ENCODE measurements at regions not wholly inside any gene's neighbourhood (a gene's known extent, or its start where the extent isn't known, plus 50 kb on each side); places are given as distances from the start of the nearest gene placed in this dataset.

- Histone ChIP-seq H3K27me3 (ENCODE audit: low read depth) (0 out of 2 replicates have a peak, but pooled peaks cover 4% of the 10 kb centered on the region), H3K9me3 (no peaks in the 10 kb centered on the region), H3K36me3 (replicated peaks) (no peaks in the 10 kb centered on the region), H3K4me1 (no peaks in the 10 kb centered on the region), H3K4me3 (no peak overlapping the region)
- no peak for DNase-seq (ENCODE audit: low spot score in 2 of 2)
- in situ Hi-C loops (cut with MboI; ENCODE audit: low sequenced_read_pairs): no loop called here
Measured at GRCh38 chr10:78803710-78804109, 265.1 kb upstream of the ZMIZ1 start.

DNA sequence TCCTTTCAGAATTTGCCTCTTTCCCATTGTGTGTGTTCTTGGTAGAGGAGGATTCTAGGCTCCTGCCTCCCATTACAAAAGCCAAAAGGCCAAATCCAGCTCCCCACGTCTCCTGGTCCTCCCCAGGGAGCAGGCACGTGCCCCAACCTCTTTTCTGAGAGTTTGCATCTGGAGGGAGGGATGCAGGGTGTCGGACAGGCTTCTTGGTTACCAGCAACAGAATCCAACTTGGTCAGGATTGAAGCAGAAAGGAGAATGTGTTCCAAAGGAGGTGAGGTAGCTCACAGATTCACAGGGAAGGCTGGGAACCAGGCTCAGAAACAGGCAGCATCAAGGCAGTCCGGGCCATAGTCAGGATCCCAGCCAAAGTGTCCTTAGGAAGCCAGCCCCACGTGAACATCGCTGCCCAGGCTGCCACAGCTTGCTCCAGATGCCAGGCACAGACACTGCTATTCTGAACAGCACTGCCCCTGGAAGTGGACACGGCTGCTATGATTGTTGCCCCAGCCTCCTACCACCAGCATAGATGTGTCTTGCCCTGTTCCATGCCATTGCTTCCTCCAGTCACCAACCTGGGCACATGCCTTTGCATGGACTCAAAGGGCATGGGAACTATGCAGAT is 264.2 kb upstream of the ZMIZ1 start:
- no peaks in the 10 kb centered on the region for H3K36me3 ChIP-seq (replicated peaks)
- H3K27me3 ChIP-seq (ENCODE audit: low read depth): 0 out of 2 replicates have a peak, but pooled peaks cover 4% of the 10 kb centered on the region
- no peak for DNase-seq (ENCODE audit: low spot score in 2 of 2)
- no peaks in the 10 kb centered on the region for H3K4me1 ChIP-seq
- in situ Hi-C loops (cut with MboI; ENCODE audit: low sequenced_read_pairs): no loop called here
- no peak overlapping the region for H3K4me3 ChIP-seq
- no peaks in the 10 kb centered on the region for H3K9me3 ChIP-seq

DNA sequence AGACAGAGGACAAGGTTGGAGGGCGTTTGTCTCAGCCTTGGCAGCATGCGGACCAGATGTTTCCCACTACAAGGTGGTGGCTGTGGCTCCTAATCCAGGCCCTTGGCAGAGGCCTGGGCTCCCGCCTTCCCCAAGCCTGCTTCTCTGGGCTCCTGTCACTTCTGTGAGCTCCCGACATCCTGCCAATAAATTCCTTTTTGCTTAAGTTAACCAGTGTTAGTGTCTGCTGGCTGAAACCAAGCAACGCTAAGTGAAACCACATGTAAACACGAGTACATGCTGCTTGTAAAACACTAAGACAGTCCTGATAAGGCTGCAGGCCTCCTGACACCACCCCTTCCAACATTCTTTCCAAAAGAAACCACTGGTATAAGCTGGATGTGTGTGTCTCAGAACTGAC is 263.6 kb upstream of the ZMIZ1 start:
- DNase-seq (ENCODE audit: low spot score in 2 of 2): no peak
- Histone ChIP-seq H3K4me3 (no peak overlapping the region), H3K27me3 (ENCODE audit: low read depth) (0 out of 2 replicates have a peak, but pooled peaks cover 4% of the 10 kb centered on the region), H3K4me1 (no peaks in the 10 kb centered on the region), H3K9me3 (no peaks in the 10 kb centered on the region), H3K36me3 (replicated peaks) (no peaks in the 10 kb centered on the region)
- in situ Hi-C loops (cut with MboI; ENCODE audit: low sequenced_read_pairs): no loop called here

DNA sequence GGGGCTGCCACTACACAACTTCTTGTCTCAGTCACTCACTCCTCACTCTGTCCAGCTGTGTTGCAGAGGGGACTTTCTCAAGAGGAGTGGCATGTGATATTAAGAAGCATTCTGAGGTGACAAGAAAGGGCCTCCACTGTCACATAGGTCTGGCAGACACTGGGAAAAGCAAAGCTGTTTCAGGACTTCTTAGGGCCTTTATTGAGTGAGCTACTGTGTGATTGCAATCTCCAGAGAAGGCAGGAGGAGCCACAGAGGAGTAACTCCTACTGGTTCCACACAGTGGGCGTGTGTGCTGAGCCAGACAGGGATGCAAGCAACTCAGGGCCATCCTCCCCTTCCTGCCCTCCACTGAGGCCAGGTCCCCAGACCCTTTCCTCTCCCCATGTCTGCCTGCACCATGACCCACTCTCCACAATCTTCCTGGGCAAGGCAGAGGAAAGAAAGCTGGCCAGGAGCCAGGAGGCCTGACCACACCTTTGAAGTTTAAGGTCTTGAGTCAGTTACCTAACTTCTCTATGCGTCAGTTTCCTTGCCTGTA is 262.0 kb upstream of the ZMIZ1 start:
- H3K4me3 ChIP-seq: no peak overlapping the region
- no peak for DNase-seq (ENCODE audit: low spot score in 2 of 2)
- in situ Hi-C loops (cut with MboI; ENCODE audit: low sequenced_read_pairs): no loop called here
- H3K9me3 ChIP-seq: no peaks in the 10 kb centered on the region
- no peaks in the 10 kb centered on the region for H3K4me1 ChIP-seq
- no peaks in the 10 kb centered on the region for H3K36me3 ChIP-seq (replicated peaks)
- H3K27me3 ChIP-seq (ENCODE audit: low read depth): no peaks in the 10 kb centered on the region

- Histone ChIP-seq H3K4me1 (no peaks in the 10 kb centered on the region), H3K27me3 (ENCODE audit: low read depth) (no peaks in the 10 kb centered on the region), H3K9me3 (no peaks in the 10 kb centered on the region), H3K36me3 (replicated peaks) (no peaks in the 10 kb centered on the region), H3K4me3 (no peak overlapping the region)
- in situ Hi-C loops (cut with MboI; ENCODE audit: low sequenced_read_pairs): no loop called here
- DNase-seq (ENCODE audit: low spot score in 2 of 2): no peak
Measured at GRCh38 chr10:78807504-78808203, 261.1 kb upstream of the ZMIZ1 start.

GRCh38 chr10:78808286-78808685 is 260.5 kb upstream of the ZMIZ1 start:
- H3K27me3 ChIP-seq (ENCODE audit: low read depth): no peaks in the 10 kb centered on the region
- no peaks in the 10 kb centered on the region for H3K9me3 ChIP-seq
- no peaks in the 10 kb centered on the region for H3K4me1 ChIP-seq
- DNase-seq (ENCODE audit: low spot score in 2 of 2): no peak
- H3K4me3 ChIP-seq: no peak overlapping the region
- no peaks in the 10 kb centered on the region for H3K36me3 ChIP-seq (replicated peaks)
- in situ Hi-C loops (cut with MboI; ENCODE audit: low sequenced_read_pairs): no loop called here

GRCh38 chr10:78808736-78809367 is 259.9 kb upstream of the ZMIZ1 start:
- Histone ChIP-seq H3K27me3 (ENCODE audit: low read depth) (no peaks in the 10 kb centered on the region), H3K4me3 (no peak overlapping the region), H3K4me1 (no peaks in the 10 kb centered on the region), H3K36me3 (replicated peaks) (no peaks in the 10 kb centered on the region), H3K9me3 (no peaks in the 10 kb centered on the region)
- DNase-seq (ENCODE audit: low spot score in 2 of 2): no peak
- in situ Hi-C loops (cut with MboI; ENCODE audit: low sequenced_read_pairs): no loop called here

DNA sequence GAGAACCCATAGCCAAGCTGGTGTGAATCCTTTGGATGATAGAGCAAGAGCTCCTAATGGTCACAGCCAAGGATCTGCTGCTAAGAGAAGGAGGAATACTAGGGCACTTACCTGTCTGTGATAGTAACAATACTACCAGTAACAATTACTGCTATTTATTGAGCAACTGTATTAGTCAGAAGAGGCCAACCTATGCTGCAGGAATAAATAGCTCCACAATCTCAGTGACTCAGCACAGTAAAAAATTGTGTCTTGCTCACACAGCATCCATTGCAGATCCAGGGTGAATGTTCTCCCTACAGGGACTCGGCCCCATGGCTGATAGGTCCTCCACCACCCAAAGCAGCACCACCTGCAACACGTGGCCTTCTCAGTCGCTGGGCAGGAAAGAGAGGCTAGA is 257.6 kb upstream of the ZMIZ1 start:
- Histone ChIP-seq H3K9me3 (no peaks in the 10 kb centered on the region), H3K4me3 (no peak overlapping the region), H3K36me3 (replicated peaks) (no peaks in the 10 kb centered on the region), H3K4me1 (no peaks in the 10 kb centered on the region), H3K27me3 (ENCODE audit: low read depth) (no peaks in the 10 kb centered on the region)
- in situ Hi-C loops (cut with MboI; ENCODE audit: low sequenced_read_pairs): no loop called here
- no peak for DNase-seq (ENCODE audit: low spot score in 2 of 2)

DNA sequence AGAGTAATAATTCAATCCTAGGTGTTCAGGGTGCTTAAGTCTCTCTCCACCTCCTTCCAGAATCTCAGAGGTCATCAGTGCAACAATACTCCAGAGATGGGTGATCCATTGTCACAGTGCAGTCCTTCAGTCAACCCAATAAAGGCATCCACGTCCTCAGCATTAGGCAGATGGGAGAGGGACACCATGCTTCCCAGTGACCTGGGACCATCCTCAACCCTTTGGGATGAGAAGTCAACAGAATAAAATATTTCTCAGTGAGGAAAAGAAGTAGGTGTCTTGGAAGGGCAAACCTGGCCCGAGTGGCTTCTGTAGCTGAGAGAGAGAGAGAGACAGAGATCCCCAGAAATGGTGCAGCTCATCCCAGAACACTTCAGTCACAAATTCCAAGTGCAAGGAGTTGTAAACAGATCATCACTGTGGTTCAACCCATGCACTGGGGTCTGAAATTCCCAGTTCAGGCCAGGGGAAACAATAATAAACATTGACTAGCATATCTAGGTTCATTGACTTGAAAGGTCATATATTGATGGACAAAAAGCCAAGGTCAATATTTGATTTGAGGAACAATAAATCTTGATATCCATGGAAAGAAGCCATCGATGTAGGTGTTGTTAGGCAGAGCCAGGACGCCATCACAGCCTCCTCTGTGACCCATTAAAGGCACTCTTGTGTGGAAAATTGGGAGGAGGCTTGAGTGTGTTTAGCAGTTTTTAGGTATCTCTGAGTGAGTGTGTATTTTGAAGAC is 256.0 kb upstream of the ZMIZ1 start:
- DNase-seq (ENCODE audit: low spot score in 2 of 2): no peak
- in situ Hi-C loops (cut with MboI; ENCODE audit: low sequenced_read_pairs): no loop called here
- no peak overlapping the region for H3K4me3 ChIP-seq
- H3K4me1 ChIP-seq: no peaks in the 10 kb centered on the region
- peaks cover 5% of the 10 kb centered on the region; the same call in 1 of the 2 replicates for H3K27me3 ChIP-seq (ENCODE audit: low read depth)
- H3K36me3 ChIP-seq (replicated peaks): no peaks in the 10 kb centered on the region
- H3K9me3 ChIP-seq: no peaks in the 10 kb centered on the region

DNA sequence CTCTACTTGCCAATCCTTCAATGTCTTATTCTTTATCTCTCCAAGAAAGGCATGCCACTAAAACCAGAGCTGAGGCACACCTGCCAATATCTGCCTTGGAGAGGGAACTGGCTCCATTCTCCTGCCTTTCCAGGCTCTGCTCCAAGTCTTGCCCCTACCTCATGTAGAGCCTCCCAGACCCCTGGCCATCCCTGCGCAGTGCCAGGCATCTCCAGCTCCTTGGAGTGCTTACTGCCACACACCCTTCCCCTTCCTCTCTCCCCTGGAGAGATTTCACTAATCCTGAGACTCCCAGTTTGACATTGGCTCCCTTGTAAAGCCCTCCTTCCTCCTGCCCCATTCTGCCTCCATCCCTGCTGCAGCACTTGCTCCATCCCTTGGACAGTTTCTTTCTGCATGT is 255.2 kb upstream of the ZMIZ1 start:
- Histone ChIP-seq H3K9me3 (no peaks in the 10 kb centered on the region), H3K4me3 (no peak overlapping the region), H3K36me3 (replicated peaks) (no peaks in the 10 kb centered on the region), H3K27me3 (ENCODE audit: low read depth) (peaks cover 5% of the 10 kb centered on the region; the same call in 1 of the 2 replicates), H3K4me1 (no peaks in the 10 kb centered on the region)
- in situ Hi-C loops (cut with MboI; ENCODE audit: low sequenced_read_pairs): no loop called here
- no peak for DNase-seq (ENCODE audit: low spot score in 2 of 2)

- Histone ChIP-seq H3K36me3 (replicated peaks) (no peaks in the 10 kb centered on the region), H3K27me3 (ENCODE audit: low read depth) (peaks cover 5% of the 10 kb centered on the region; the same call in 1 of the 2 replicates), H3K4me3 (no peak overlapping the region), H3K4me1 (no peaks in the 10 kb centered on the region), H3K9me3 (no peaks in the 10 kb centered on the region)
- DNase-seq (ENCODE audit: low spot score in 2 of 2): no peak
- in situ Hi-C loops (cut with MboI; ENCODE audit: low sequenced_read_pairs): no loop called here
Measured at GRCh38 chr10:78813998-78814399, 254.8 kb upstream of the ZMIZ1 start.

GRCh38 chr10:78814407-78814806 is 254.4 kb upstream of the ZMIZ1 start:
- Histone ChIP-seq H3K9me3 (no peaks in the 10 kb centered on the region), H3K4me1 (no peaks in the 10 kb centered on the region), H3K36me3 (replicated peaks) (no peaks in the 10 kb centered on the region), H3K27me3 (ENCODE audit: low read depth) (peaks cover 5% of the 10 kb centered on the region; the same call in 1 of the 2 replicates), H3K4me3 (no peak overlapping the region)
- in situ Hi-C loops (cut with MboI; ENCODE audit: low sequenced_read_pairs): no loop called here
- DNase-seq (ENCODE audit: low spot score in 2 of 2): no peak

GRCh38 chr10:78815702-78816334 is 252.9 kb upstream of the ZMIZ1 start:
- in situ Hi-C loops (cut with MboI; ENCODE audit: low sequenced_read_pairs): no loop called here
- H3K9me3 ChIP-seq: no peaks in the 10 kb centered on the region
- H3K27me3 ChIP-seq (ENCODE audit: low read depth): peaks cover 5% of the 10 kb centered on the region; the same call in 1 of the 2 replicates
- H3K4me1 ChIP-seq: no peaks in the 10 kb centered on the region
- no peaks in the 10 kb centered on the region for H3K36me3 ChIP-seq (replicated peaks)
- DNase-seq (ENCODE audit: low spot score in 2 of 2): no peak
- H3K4me3 ChIP-seq: no peak overlapping the region

All from HAP-1 (cell line).